NCI-H69 (cell line): ENCODE measurements at regions not wholly inside any gene's neighbourhood (a gene's known extent, or its start where the extent isn't known, plus 50 kb on each side); places are given as distances from the start of the nearest gene placed in this dataset.

Experiments used
- DNase-seq: peaks from one replicate; lab custom pipeline; 2025; lab: John Stamatoyannopoulos, UW

GRCh38 chr15:95912280-95912625 lies 418.2 kb upstream of the NR2F2 start:
- DNase-seq: no peak

GRCh38 chr15:95912728-95913127 lies 417.8 kb upstream of the NR2F2 start:
- DNase-seq: no peak

GRCh38 chr15:95916568-95916967 lies 413.9 kb upstream of the NR2F2 start:
- no peak for DNase-seq

- no peak for DNase-seq
Measured at GRCh38 chr15:95918525-95918924, 412.0 kb upstream of the NR2F2 start.

GRCh38 chr15:95919460-95919859 lies 411.0 kb upstream of the NR2F2 start:
- no peak for DNase-seq

GRCh38 chr15:95921404-95921803 lies 409.1 kb upstream of the NR2F2 start:
- no peak for DNase-seq

GRCh38 chr15:95922431-95922830 lies 408.1 kb upstream of the NR2F2 start:
- no peak for DNase-seq

- DNase-seq: no peak
Measured at GRCh38 chr15:95923792-95924191, 406.7 kb upstream of the NR2F2 start.

GRCh38 chr15:95928822-95929221 lies 401.7 kb upstream of the NR2F2 start:
- DNase-seq: no peak

- DNase-seq: no peak
Measured at GRCh38 chr15:95929232-95929846, 401.2 kb upstream of the NR2F2 start.

- DNase-seq: no peak
Measured at GRCh38 chr15:95930659-95931375, 399.7 kb upstream of the NR2F2 start.

GRCh38 chr15:95931619-95932018 lies 398.9 kb upstream of the NR2F2 start:
- DNase-seq: no peak

GRCh38 chr15:95932141-95932540 lies 398.4 kb upstream of the NR2F2 start:
- no peak for DNase-seq

- DNase-seq: no peak
Measured at GRCh38 chr15:95932676-95933075, 397.8 kb upstream of the NR2F2 start.

GRCh38 chr15:95935852-95936251 lies 394.6 kb upstream of the NR2F2 start:
- no peak for DNase-seq

- no peak for DNase-seq
Measured at GRCh38 chr15:95937128-95937528, 393.4 kb upstream of the NR2F2 start.

- DNase-seq: no peak
Measured at GRCh38 chr15:95940431-95940985, 390.0 kb upstream of the NR2F2 start.

GRCh38 chr15:95944193-95944592 lies 386.3 kb upstream of the NR2F2 start:
- DNase-seq: no peak

- no peak for DNase-seq
Measured at GRCh38 chr15:95944661-95945255, 385.7 kb upstream of the NR2F2 start.

- DNase-seq: no peak
Measured at GRCh38 chr15:95946241-95946640, 384.3 kb upstream of the NR2F2 start.

- DNase-seq: no peak
Measured at GRCh38 chr15:95946926-95947325, 383.6 kb upstream of the NR2F2 start.

GRCh38 chr15:95948411-95948810 lies 382.1 kb upstream of the NR2F2 start:
- DNase-seq: no peak

GRCh38 chr15:95953032-95953431 lies 377.5 kb upstream of the NR2F2 start:
- no peak for DNase-seq
